HCT116 (cell line): ENCODE measurements at regions not wholly inside any gene's neighbourhood (a gene's known extent, or its start where the extent isn't known, plus 50 kb on each side); places are given as distances from the start of the nearest gene placed in this dataset.

ENCODE experiments used
- ATAC-seq: fragments of 200-7000 bp; cut with Tn5 transposase; 2 replicates; pipeline ENCODE4 v1.9.1; 2020; ENCODE audit warnings: mild to moderate bottlenecking, moderate library complexity
- BruUV-seq: library from RNA; stranded (reverse); fragments of 400-500 nt; replicated peaks from 2 replicates; lab custom pipeline; 2021; lab: Mats Ljungman, UMichigan
- CTCF ChIA-PET: fragments of 300-600 bp; sonication (Branson Sonifier 250); formaldehyde crosslinking; loops from one replicate; lab custom pipeline; 2021; ENCODE audit warnings: antibody characterized with exemption; lab: Charles Lee
- POLR2A ChIA-PET: fragments of 300-600, 350-600 bp; sonication (Branson Sonifier 250); formaldehyde crosslinking; loops from one replicate; lab custom pipeline; 2021; ENCODE audit warnings: antibody characterized with exemption; lab: Charles Lee
- RAD21 ChIA-PET, 2 experiments: fragments of 300-600 bp; sonication (Branson Sonifier 250); formaldehyde crosslinking; loops; one replicate each; lab custom pipeline; 2023; ENCODE audit warnings: low total read pairs in 2 of 2; ENCODE audit not compliant: uncharacterized antibody in 2 of 2, unreplicated experiment in 2 of 2, low non-redundant PET in 1 of 2; lab: Charles Lee
- DNase-seq: peaks from one replicate; pipeline ENCODE4 v3.0.0-alpha.2; 2010; ENCODE audit warnings: low read depth, low spot score
- H2AFZ ChIP-seq: fragments of 200-600 bp; shearing (Covaris generic), sonication (generic); 2 replicates; pipeline ENCODE4 v1.6.1; 2017; ENCODE audit warnings: low read depth, mixed run types, mixed read lengths, antibody characterized with exemption, low read length; ENCODE audit not compliant: poor library complexity, severe bottlenecking
- H3K27ac ChIP-seq: 2 replicates; pipeline ENCODE4 v1.5.1; 2012; ENCODE audit warnings: low read depth, low read length
- H3K27me3 ChIP-seq: fragments of 200-600 bp; sonication (generic); 2 replicates; pipeline ENCODE4 v1.6.1; 2016; ENCODE audit warnings: mixed run types, low read length, mixed read lengths; ENCODE audit not compliant: insufficient read depth
- H3K36me3 ChIP-seq, 2 experiments: fragments of 200-500 bp in 1 of 2; fragments of 200-600 bp in 1 of 2; sonication (Bioruptor generic) in 1 of 2; sonication (generic) in 1 of 2; 2 replicates each; pipeline versions ENCODE4 v1.5.1 to v1.6.1; 2014 to 2016; ENCODE audit warnings: low read length in 2 of 2, inconsistent platforms in 1 of 2, mixed read lengths in 1 of 2, mixed run types in 1 of 2; ENCODE audit not compliant: insufficient read depth in 2 of 2, control insufficient read depth in 1 of 2
- H3K4me1 ChIP-seq, 2 experiments: fragments of 200-600 bp in 1 of 2; sonication (generic) in 1 of 2; 2 replicates each; pipeline versions ENCODE4 v1.5.1 to v1.6.1; 2012 to 2017; ENCODE audit warnings: low read length in 2 of 2, inconsistent platforms in 1 of 2, mild to moderate bottlenecking in 1 of 2, mixed read lengths in 1 of 2, mixed run types in 1 of 2, moderate library complexity in 1 of 2; ENCODE audit not compliant: insufficient read depth in 2 of 2, control insufficient read depth in 1 of 2
- H3K4me2 ChIP-seq: fragments of 200-600 bp; sonication (generic); 2 replicates; pipeline ENCODE4 v1.6.1; 2017; ENCODE audit warnings: mixed run types, low read length, mixed read lengths
- H3K4me3 ChIP-seq, 2 experiments: fragments of 200-600 bp in 1 of 2; sonication (generic) in 1 of 2; replicated peaks in 1 of 2; 2 replicates each; pipeline ENCODE4 v1.5.1; 2011 to 2016; ENCODE audit warnings: low read length in 2 of 2, control low read depth in 1 of 2, low read depth in 1 of 2, mild to moderate bottlenecking in 1 of 2, mixed read lengths in 1 of 2, mixed run types in 1 of 2
- H3K79me2 ChIP-seq: fragments of 200-600 bp; sonication (generic); 2 replicates; pipeline ENCODE4 v1.6.1; 2017; ENCODE audit warnings: mild to moderate bottlenecking, mixed run types, low read length, moderate library complexity, mixed read lengths; ENCODE audit not compliant: insufficient read depth
- H3K9ac ChIP-seq: fragments of 200-600 bp; sonication (generic); 2 replicates; pipeline ENCODE4 v1.6.1; 2016; ENCODE audit warnings: low read length, mixed read lengths
- H3K9me2 ChIP-seq: fragments of 200-600 bp; sonication (generic), shearing (Covaris generic); 2 replicates; pipeline ENCODE4 v1.6.1; 2017; ENCODE audit warnings: mixed run types, mild to moderate bottlenecking, moderate library complexity; ENCODE audit not compliant: insufficient read depth
- H3K9me3 ChIP-seq, 2 experiments: fragments of 200-500 bp in 1 of 2; fragments of 200-600 bp in 1 of 2; sonication (Bioruptor generic) in 1 of 2; sonication (generic) in 1 of 2; 2 replicates each; pipeline ENCODE4 v1.6.1; 2014 to 2017; ENCODE audit warnings: low read length in 2 of 2, mixed read lengths in 2 of 2, inconsistent platforms in 1 of 2, low read depth in 1 of 2, mild to moderate bottlenecking in 1 of 2, mixed run types in 1 of 2, moderate library complexity in 1 of 2; ENCODE audit not compliant: control insufficient read depth in 1 of 2, insufficient read depth in 1 of 2
- H4K20me1 ChIP-seq: fragments of 200-600 bp; sonication (generic), shearing (Covaris generic); 2 replicates; pipeline ENCODE4 v1.6.1; 2017; ENCODE audit warnings: mixed run types, mild to moderate bottlenecking, moderate library complexity; ENCODE audit not compliant: insufficient read depth
- ATF3 ChIP-seq: IDR thresholded peaks from 2 replicates; pipeline ENCODE4 v1.6.1; 2012
- CBX3 ChIP-seq: IDR thresholded peaks from 2 replicates; pipeline ENCODE4 v1.6.1; 2012; ENCODE audit warnings: low read depth
- CTCF ChIP-seq, 3 experiments: fragments of 200-600 bp in 1 of 3; sonication (generic) in 1 of 3; IDR thresholded peaks in 2 of 3; conservative IDR thresholded peaks in 1 of 3; 2 replicates each; pipeline ENCODE4 v1.5.1; 2012 to 2017; ENCODE audit warnings: low read depth in 2 of 3, low read length in 2 of 3, antibody characterized with exemption in 1 of 3, borderline replicate concordance in 1 of 3, control low read depth in 1 of 3, mild to moderate bottlenecking in 1 of 3, mixed read lengths in 1 of 3, mixed run types in 1 of 3, moderate library complexity in 1 of 3; ENCODE audit not compliant: insufficient read depth in 1 of 3
- EGR1 ChIP-seq: IDR thresholded peaks from 2 replicates; pipeline ENCODE4 v1.6.1; 2012; ENCODE audit warnings: low read depth
- ELF1 ChIP-seq: IDR thresholded peaks from 2 replicates; pipeline ENCODE4 v1.6.1; 2012; ENCODE audit warnings: low read depth, borderline replicate concordance
- EZH2 ChIP-seq: fragments of 200-600 bp; sonication (generic); IDR thresholded peaks from 2 replicates; pipeline ENCODE4 v1.6.1; 2017; ENCODE audit warnings: antibody characterized with exemption, mixed run types
- EZH2phosphoT487 ChIP-seq: fragments of 200-600 bp; IDR thresholded peaks from 2 replicates; pipeline ENCODE4 v1.6.1; 2018; ENCODE audit warnings: antibody characterized with exemption, borderline replicate concordance
- FOSL1 ChIP-seq: IDR thresholded peaks from 2 replicates; pipeline ENCODE4 v1.6.1; 2012; ENCODE audit warnings: low read depth
- JUND ChIP-seq: IDR thresholded peaks from 2 replicates; pipeline ENCODE4 v1.6.1; 2012
- POLR2A ChIP-seq: IDR thresholded peaks from 2 replicates; pipeline ENCODE4 v1.7.0; 2011; ENCODE audit warnings: borderline replicate concordance; ENCODE audit not compliant: insufficient read depth, insufficient read length; ENCODE audit errors: extremely low read depth
- POLR2AphosphoS5 ChIP-seq: IDR thresholded peaks from 2 replicates; pipeline ENCODE4 v1.6.1; 2011; ENCODE audit warnings: mild to moderate bottlenecking, low read depth, low read length, moderate library complexity
- RAD21 ChIP-seq: IDR thresholded peaks from 2 replicates; pipeline ENCODE4 v1.6.1; 2012; ENCODE audit warnings: low read depth, mild to moderate bottlenecking
- REST ChIP-seq: IDR thresholded peaks from 2 replicates; pipeline ENCODE4 v1.6.1; 2012; ENCODE audit warnings: low read depth
- SIN3A ChIP-seq: IDR thresholded peaks from 2 replicates; pipeline ENCODE4 v1.6.1; 2012; ENCODE audit warnings: low read depth
- SP1 ChIP-seq: IDR thresholded peaks from 2 replicates; pipeline ENCODE4 v1.6.1; 2012; ENCODE audit warnings: low read depth
- TCF7L2 ChIP-seq: IDR thresholded peaks from 2 replicates; pipeline ENCODE4 v1.7.0; 2011; ENCODE audit warnings: borderline replicate concordance, inconsistent platforms; ENCODE audit not compliant: insufficient read depth, insufficient read length; ENCODE audit errors: extremely low read depth
- YY1 ChIP-seq: IDR thresholded peaks from 2 replicates; pipeline ENCODE4 v1.6.1; 2011; ENCODE audit warnings: low read length, low read depth, moderate library complexity, mild to moderate bottlenecking; ENCODE audit not compliant: insufficient replicate concordance; ENCODE audit errors: extremely low read depth
- ZFX ChIP-seq: fragments of 450-650 bp; IDR thresholded peaks from 2 replicates; pipeline ENCODE4 v1.6.1; 2017
- intact Hi-C: fragments of 100-400 bp; cut with micrococcal nuclease; formaldehyde crosslinking; loops from 2 replicates; pipeline ENCODE4 v1.10.0; 2022
- TF ChIP-seq, protein P1 (sequence below): IDR thresholded peaks from 2 replicates; pipeline ENCODE4 v1.6.1; 2012
- TF ChIP-seq, protein P2 (sequence below): IDR thresholded peaks from 2 replicates; pipeline ENCODE4 v1.6.1; 2011; ENCODE audit warnings: mild to moderate bottlenecking, low read length, moderate library complexity; ENCODE audit not compliant: insufficient replicate concordance; ENCODE audit errors: extremely low read depth

- Histone ChIP-seq H2AFZ (no peak overlapping the region), H3K4me2 (no peak overlapping the region)
- ATAC-seq = no peak
Observed at GRCh38 chr14:42222924-42223471, 616.3 kb downstream of the LRFN5 start.

More at GRCh38 chr14:42222924-42223471, 616.3 kb downstream of the LRFN5 start:
- no peak for TF ChIP-seq ATF3
- TF ChIP-seq, protein P1, sequence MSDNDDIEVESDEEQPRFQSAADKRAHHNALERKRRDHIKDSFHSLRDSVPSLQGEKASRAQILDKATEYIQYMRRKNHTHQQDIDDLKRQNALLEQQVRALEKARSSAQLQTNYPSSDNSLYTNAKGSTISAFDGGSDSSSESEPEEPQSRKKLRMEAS = no peak
- no peak for TF ChIP-seq CBX3
- TF ChIP-seq EZH2 = no peak
- no peak for TF ChIP-seq SP1
- TF ChIP-seq ZFX = no peak
- TF ChIP-seq, protein P2, sequence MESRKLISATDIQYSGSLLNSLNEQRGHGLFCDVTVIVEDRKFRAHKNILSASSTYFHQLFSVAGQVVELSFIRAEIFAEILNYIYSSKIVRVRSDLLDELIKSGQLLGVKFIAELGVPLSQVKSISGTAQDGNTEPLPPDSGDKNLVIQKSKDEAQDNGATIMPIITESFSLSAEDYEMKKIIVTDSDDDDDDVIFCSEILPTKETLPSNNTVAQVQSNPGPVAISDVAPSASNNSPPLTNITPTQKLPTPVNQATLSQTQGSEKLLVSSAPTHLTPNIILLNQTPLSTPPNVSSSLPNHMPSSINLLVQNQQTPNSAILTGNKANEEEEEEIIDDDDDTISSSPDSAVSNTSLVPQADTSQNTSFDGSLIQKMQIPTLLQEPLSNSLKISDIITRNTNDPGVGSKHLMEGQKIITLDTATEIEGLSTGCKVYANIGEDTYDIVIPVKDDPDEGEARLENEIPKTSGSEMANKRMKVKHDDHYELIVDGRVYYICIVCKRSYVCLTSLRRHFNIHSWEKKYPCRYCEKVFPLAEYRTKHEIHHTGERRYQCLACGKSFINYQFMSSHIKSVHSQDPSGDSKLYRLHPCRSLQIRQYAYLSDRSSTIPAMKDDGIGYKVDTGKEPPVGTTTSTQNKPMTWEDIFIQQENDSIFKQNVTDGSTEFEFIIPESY = no peak
- no peak for TF ChIP-seq SIN3A
- no peak for TF ChIP-seq POLR2AphosphoS5
- TF ChIP-seq EGR1 = no peak
- no peak for TF ChIP-seq POLR2A
- TF ChIP-seq CTCF (IDR thresholded peaks at IDR 0.05 in 2 of 3, conservative IDR thresholded peaks at IDR 0.05 in 1 of 3; ENCODE audit: borderline replicate concordance in 1 of 3, insufficient read depth in 1 of 3, low read depth in 2 of 3, low read length in 2 of 3) = no peak
- no peak for TF ChIP-seq REST
- no peak for TF ChIP-seq FOSL1
- no peak for TF ChIP-seq JUND
- TF ChIP-seq RAD21 = no peak
- TF ChIP-seq EZH2phosphoT487 = no peak
- no peak for TF ChIP-seq ELF1
- TF ChIP-seq TCF7L2 = no peak
- no peak for TF ChIP-seq YY1
- no peaks in the 10 kb centered on the region for H3K9me2 ChIP-seq
- H3K36me3 ChIP-seq = no peaks in the 10 kb centered on the region
- POLR2A ChIA-PET = no interaction called here
- no peaks in the 10 kb centered on the region for H3K9me3 ChIP-seq
- no peak overlapping the region for H3K27ac ChIP-seq
- H3K9ac ChIP-seq = no peak overlapping the region
- no peak for DNase-seq
- RAD21 ChIA-PET = no interaction called here
- CTCF ChIA-PET = no interaction called here
- H3K4me1 ChIP-seq = no peaks in the 10 kb centered on the region
- intact Hi-C loops = no loop called here
- H3K79me2 ChIP-seq = no peaks in the 10 kb centered on the region
- no TSS peak for BruUV-seq
- no peaks in the 10 kb centered on the region for H3K27me3 ChIP-seq
- H3K4me3 ChIP-seq = no peak overlapping the region
- H4K20me1 ChIP-seq = no peaks in the 10 kb centered on the region
